Skeletal muscle tissue (tissue), 3 donors: ENCODE measurements at regions not wholly inside any gene's neighbourhood (a gene's known extent, or its start where the extent isn't known, plus 50 kb on each side); places are given as distances from the start of the nearest gene placed in this dataset.
"Not testable (repeated sequence)": the region's sequence is repeated elsewhere in the genome, so short reads cannot be mapped to it uniquely, and the experiment has no call there.

Experiments used
- H3K27ac ChIP-seq: one replicate; pipeline ENCODE4 v1.7.0; 2013; ENCODE audit warnings: mild to moderate bottlenecking, low read depth, low read length, inconsistent platforms
- H3K27me3 ChIP-seq, 3 donors: one replicate each; pipeline ENCODE4 v1.7.0; 2013; ENCODE audit warnings: low read length in 3 of 3; ENCODE audit not compliant: control insufficient read depth in 3 of 3, insufficient read depth in 3 of 3
- H3K36me3 ChIP-seq, 3 donors: one replicate each; pipeline ENCODE4 v1.7.0; 2013; ENCODE audit warnings: low read length in 3 of 3; ENCODE audit not compliant: control insufficient read depth in 3 of 3, insufficient read depth in 3 of 3
- H3K4me1 ChIP-seq, 3 donors: one replicate each; pipeline ENCODE4 v1.7.0; 2013; ENCODE audit warnings: low read length in 3 of 3, mild to moderate bottlenecking in 3 of 3; ENCODE audit not compliant: control insufficient read depth in 3 of 3, insufficient read depth in 3 of 3
- H3K4me3 ChIP-seq, 3 donors: one replicate each; pipeline ENCODE4 v1.7.0; 2013; ENCODE audit warnings: low read length in 3 of 3
- H3K9ac ChIP-seq, 3 donors: one replicate each; pipeline ENCODE4 v1.7.0; 2013; ENCODE audit warnings: low read length in 3 of 3, mild to moderate bottlenecking in 3 of 3, moderate library complexity in 2 of 3, low read depth in 1 of 3
- H3K9me3 ChIP-seq, 3 donors: one replicate each; pipeline ENCODE4 v1.7.0; 2013; ENCODE audit warnings: low read length in 3 of 3; ENCODE audit not compliant: control insufficient read depth in 3 of 3
- donor health status: Osteomylitis.

DNA sequence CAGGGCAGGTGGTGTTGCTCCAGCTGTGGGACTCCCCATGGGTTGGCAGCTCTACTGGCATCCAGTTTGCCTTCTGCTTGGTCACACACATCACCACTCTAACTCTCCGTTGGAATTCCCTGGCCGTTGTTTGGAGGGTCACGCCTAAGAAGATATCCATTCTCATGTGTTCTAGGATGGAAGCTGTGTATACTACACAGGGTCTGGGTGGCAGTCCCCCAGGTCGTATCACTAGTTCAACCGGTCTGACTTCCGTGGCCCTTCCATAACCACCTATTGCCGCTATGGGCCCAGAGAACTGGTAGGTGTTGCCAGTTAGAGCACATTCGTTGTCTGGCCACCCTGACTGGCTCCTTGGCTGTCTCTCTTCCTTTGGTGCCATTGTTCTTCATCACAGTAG is 456.3 kb downstream of the TMEM121 start:
- H3K4me3 ChIP-seq, result no peak overlapping the region
- no peak overlapping the region for H3K9ac ChIP-seq
- H3K27me3 ChIP-seq, result no peaks in the 10 kb centered on the region
- no peaks in the 10 kb centered on the region for H3K36me3 ChIP-seq
- H3K9me3 ChIP-seq, result no peaks in the 10 kb centered on the region
- no peaks in the 10 kb centered on the region for H3K4me1 ChIP-seq
- no peak overlapping the region for H3K27ac ChIP-seq

DNA sequence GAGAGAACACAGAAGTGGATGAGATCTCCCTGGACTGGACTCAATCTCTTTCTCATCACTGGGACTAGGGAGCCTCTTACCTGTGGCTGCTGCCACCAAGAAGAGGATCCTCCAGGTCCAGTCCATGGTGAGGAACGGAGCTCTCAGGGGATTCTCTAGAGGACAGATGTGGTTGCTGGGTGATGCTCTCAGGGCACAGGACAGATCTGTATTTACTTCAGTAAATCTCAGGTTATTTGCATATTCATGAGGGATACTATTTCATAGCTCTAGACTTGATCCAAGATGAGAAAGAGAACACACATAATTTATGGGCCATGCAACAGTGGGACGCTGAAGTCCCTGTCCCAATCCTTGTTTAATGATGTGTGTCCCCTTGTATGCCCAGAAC is 460.5 kb downstream of the TMEM121 start:
- no peak overlapping the region for H3K27ac ChIP-seq

DNA sequence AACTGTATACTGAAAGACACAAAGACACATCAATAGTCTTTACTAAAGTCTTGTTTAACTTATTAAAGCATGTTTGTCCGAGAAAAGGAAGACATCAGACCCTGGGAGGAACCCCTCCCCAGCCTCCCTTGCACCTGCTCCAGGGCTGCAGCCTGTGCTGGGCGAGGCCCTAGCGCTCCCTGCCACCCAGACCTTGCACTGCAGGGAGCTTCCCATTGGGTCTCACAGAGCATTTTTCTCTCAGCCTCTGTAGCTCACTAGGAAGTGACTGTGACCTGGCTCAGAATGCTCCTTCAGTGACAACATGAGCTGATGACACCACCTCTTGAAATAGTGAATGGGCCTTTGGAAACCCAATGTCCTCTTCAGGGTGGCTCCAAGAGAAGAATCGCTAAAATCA is 461.2 kb downstream of the TMEM121 start:
- no peak overlapping the region for H3K4me3 ChIP-seq
- no peak overlapping the region for H3K9ac ChIP-seq
- no peaks in the 10 kb centered on the region for H3K27me3 ChIP-seq
- no peaks in the 10 kb centered on the region for H3K9me3 ChIP-seq
- no peaks in the 10 kb centered on the region for H3K4me1 ChIP-seq
- no peaks in the 10 kb centered on the region for H3K36me3 ChIP-seq
- no peak overlapping the region for H3K27ac ChIP-seq

More for the DNA sequence above, 460.5 kb downstream of the TMEM121 start:
- Histone ChIP-seq H3K4me3 (no peak overlapping the region), H3K4me1 (no peaks in the 10 kb centered on the region), H3K27me3 (no peaks in the 10 kb centered on the region), H3K36me3 (no peaks in the 10 kb centered on the region), H3K9me3 (no peaks in the 10 kb centered on the region), H3K9ac (no peak overlapping the region)

DNA sequence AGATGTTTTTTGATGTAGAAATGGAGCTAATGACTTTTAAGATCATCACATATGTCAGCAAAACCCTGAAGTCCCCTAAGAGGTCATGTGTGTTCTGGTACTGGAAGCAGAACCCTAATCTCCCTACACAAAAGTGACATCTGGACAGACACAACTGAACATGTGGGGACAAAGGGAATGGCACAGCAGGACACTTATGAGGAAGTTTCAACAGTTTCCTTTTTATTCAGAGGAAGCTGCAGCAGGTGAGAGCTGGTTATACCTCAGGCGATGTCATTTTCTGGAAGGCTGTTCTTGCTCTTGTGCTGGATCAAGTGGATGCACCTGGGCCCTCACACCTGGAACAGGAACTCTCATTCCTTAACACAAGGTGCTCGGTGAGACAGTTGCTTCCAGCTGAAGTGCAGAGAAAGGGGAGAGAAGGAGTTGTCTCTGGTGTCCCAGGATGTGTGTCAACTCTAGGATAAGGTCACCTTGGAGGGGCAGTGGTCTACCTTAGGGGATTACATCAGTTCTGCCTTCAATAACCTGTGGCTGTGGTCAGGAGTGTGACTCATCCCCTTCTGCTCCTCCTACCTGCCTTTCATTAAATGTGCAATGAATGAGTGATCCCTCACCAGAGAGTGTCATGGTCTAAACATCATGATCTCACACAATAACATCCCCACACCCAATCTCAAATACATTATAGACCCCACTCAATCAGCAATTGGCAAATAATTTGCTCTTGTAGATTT is 463.4 kb downstream of the TMEM121 start:
- Histone ChIP-seq H3K9me3 (no peaks in the 10 kb centered on the region), H3K9ac (no peak overlapping the region), H3K4me3 (no peak overlapping the region), H3K27ac (no peak overlapping the region), H3K4me1 (no peaks in the 10 kb centered on the region), H3K36me3 (no peaks in the 10 kb centered on the region), H3K27me3 (no peaks in the 10 kb centered on the region)

DNA sequence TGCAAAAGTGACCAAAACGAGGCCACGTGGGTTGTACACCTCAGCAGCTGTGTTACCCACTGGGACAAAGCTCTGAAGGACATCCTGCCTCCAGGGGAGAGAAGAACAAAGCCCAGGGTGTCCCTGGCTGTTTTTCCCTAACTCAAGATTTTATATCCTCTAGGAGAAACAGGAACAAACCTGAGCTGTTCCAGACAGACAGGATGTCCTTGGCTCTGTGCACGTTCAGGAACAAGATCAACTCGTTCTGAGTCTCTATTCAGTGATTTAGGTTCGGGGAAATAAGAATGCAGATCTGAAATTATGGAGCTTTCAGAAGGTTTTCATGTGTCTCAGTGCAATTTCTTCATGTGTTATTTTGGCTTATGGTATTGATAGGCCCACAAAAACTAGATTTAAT is 465.3 kb downstream of the TMEM121 start:
- not testable (repeated sequence) for H3K27ac ChIP-seq, H3K4me1 ChIP-seq, H3K4me3 ChIP-seq, H3K36me3 ChIP-seq, H3K9me3 ChIP-seq, H3K27me3 ChIP-seq, H3K9ac ChIP-seq

DNA sequence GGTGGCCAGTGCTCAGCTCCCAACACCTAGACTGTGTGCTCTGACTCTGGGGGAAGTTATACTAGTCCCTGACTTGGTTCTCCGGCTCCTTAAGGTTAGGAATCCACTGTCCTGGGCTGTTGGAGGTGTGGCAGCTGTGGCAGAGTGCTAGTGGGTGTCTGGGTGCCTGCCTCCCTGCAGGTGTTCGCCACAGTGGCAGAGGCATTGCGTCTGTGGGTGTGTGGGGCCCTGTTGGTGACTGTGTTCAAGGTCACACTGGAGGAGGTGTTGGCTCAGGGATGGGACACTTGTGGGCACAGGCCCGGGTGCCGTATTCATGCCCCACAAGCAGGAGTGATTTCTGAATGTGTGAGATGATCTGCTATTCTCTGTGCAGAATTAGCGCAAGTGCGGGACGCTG is 467.4 kb downstream of the TMEM121 start:
- H3K9me3 ChIP-seq, result no peaks in the 10 kb centered on the region
- no peak overlapping the region for H3K27ac ChIP-seq
- H3K9ac ChIP-seq, result no peak overlapping the region
- no peaks in the 10 kb centered on the region for H3K36me3 ChIP-seq
- no peaks in the 10 kb centered on the region for H3K27me3 ChIP-seq
- no peaks in the 10 kb centered on the region for H3K4me1 ChIP-seq
- H3K4me3 ChIP-seq, result no peak overlapping the region

DNA sequence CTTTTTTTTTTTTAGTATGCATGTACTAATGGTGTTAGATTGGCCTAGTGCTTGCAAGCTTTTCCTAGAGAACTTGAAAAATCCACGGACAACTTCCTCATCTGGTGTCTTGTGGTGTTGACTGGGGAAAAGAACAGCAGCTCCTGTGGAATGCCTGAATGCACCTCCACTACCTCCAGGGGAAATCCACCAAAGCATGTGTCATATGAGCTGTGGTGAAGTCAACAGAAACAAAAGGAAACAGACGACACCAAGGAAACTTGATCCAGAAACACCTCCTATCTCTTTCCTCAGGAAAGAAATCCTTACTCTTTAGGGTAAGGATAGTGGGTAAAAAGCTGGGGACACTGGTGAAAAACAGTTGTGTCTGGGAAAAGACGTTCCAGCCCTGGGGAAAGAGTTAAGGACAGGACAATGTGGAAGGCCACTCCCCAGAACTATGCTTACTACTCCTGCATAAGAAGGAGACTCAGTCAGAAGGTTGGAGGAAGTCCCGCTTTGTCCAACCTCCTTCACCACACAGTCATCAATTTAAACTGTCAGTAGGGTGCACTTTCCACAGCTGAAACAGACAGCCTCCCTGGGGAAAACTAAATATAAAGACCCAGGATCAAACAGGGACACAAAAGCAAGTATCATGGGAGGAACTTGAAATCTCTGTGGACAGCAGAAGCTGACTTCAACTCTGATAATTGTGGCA is 468.8 kb downstream of the TMEM121 start:
- H3K4me1 ChIP-seq, H3K27me3 ChIP-seq, H3K36me3 ChIP-seq, H3K9me3 ChIP-seq, H3K9ac ChIP-seq, H3K27ac ChIP-seq, H3K4me3 ChIP-seq: not testable (repeated sequence)

DNA sequence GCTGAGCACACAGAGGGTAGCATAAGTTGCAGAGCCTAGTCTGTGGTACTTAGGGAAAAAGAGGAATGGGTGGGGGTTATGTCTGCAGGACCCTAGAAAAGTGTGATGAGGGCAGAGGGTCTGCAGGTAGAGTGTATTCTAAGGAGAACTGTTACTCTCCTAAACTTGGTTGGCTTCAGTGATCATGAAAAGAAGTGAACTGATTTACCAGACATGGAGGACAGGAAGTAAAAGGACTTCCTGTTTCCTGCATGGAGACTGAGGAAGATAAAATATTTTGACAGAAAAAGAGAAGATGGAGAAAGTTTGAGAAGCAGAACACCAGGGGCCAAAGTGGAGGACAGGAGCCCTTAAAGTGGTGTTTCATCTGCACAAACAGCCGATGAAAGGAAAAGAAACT is 472.2 kb downstream of the TMEM121 start:
- not testable (repeated sequence) for H3K4me3 ChIP-seq, H3K27me3 ChIP-seq, H3K4me1 ChIP-seq, H3K27ac ChIP-seq, H3K9me3 ChIP-seq, H3K36me3 ChIP-seq, H3K9ac ChIP-seq

DNA sequence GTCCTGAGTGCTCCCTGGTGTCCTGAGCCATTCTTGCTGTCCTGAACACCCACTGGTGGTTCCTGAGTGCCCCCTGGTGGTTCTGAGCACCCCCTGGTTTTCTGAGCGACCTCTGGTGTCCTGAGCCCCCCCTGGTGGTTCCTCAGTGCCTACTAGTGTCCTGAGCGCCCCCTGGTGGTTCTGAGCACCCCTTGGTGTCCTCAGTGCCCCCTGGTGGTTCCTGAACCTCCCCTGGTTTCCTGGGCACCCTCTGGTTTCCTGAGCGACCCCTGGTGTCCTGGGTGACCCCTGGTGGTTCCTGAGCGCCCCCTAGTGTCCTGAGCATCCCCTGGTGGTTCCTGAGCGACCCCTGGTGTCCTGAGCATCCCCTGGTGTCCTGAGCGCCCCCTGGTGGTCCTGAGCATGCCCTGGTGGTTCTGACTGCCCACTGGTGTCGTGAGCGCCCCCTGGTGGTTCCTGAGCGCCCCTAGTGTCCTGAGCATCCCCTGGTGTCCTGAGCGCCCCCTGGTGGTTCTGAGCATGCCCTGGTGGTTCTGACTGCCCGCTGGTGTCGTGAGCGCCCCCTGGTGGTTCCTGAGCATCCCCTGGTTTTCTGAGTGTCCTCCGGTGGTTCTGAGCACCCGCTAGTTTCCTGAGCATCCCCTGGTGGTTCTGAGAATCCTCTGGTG is 473.1 kb downstream of the TMEM121 start:
- Histone ChIP-seq H3K9ac (no peak overlapping the region), H3K36me3 (no peaks in the 10 kb centered on the region), H3K4me3 (no peak overlapping the region), H3K9me3 (no peaks in the 10 kb centered on the region), H3K4me1 (no peaks in the 10 kb centered on the region), H3K27ac (no peak overlapping the region), H3K27me3 (no peaks in the 10 kb centered on the region)

DNA sequence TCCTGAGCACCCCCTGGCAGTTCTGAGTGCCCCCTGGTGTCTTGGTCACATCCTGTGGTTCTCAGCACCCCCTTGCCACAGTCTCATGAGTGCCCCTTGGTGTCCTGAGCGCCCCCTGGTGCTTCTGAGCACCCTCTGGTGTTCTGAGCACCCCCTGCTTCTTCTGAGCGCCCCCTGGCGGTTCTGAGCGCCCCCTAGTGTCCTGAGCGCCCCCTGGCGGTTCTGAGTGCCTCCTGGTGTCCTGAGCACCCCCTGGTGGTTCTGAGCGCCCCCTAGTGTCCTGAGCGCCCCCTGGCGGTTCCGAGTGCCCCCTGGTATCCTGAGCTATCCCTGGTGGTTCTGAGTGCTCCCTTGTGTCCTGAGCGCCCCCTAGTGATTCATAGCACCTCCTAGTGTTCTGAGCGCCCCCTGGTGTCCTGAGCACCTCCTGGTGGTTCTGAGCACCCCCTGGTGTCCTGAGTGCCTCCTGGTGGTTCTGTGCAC is 473.7 kb downstream of the TMEM121 start:
- not testable (repeated sequence) for H3K27me3 ChIP-seq, H3K9me3 ChIP-seq, H3K4me1 ChIP-seq, H3K9ac ChIP-seq, H3K4me3 ChIP-seq, H3K36me3 ChIP-seq, H3K27ac ChIP-seq
